ENCODE measurements at regions not wholly inside any gene's neighbourhood (a gene's known extent, or its start where the extent isn't known, plus 50 kb on each side); places are given as distances from the start of the nearest gene placed in this dataset.
"Not testable (repeated sequence)": the region's sequence is repeated elsewhere in the genome, so short reads cannot be mapped to it uniquely, and the experiment has no call there.

DNA sequence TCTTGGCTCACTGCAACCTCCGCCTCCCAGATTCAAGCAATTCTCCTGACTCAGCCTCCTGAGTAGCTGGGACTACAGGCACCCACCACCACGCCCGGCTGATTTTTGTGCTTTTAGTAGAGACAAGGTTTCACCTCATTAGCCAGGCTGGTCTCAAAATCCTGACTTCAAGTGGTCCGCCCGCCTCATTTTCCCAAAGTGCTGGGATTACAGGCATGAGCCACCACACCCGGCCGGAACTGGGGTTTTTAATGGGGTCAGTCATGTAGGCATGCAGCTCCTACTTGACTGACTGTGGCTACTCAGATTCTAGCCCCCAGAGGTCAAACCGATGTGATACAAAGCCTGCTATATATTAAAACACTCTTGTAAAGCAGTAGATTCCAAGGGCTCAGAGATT, 631.7 kb downstream of the MAT2B start:
- no peak for DNase-seq

- DNase-seq, result no peak
Measured at GRCh38 chr5:164139423-164139822, 634.0 kb downstream of the MAT2B start.

DNA sequence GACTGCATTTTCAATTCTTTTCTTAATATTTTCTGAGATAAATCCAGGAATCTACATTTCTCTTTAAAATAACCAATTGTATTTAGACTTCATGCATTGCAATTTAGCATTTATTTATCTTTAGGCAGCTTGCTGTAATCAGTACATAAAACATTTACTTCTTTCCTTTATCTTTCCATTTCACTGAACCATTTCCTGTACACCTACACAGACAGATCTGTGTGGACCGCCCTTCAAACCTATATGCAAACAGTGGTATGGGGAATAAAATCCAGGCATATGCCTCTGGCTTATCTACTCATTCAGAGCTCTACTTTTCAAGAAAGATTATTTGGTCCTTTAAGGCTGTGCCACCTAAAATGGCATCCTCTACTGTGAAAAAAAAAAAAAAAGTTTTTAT, 640.0 kb downstream of the MAT2B start:
- DNase-seq, result no peak

GRCh38 chr5:164146223-164146622, 640.8 kb downstream of the MAT2B start:
- DNase-seq, result no peak

DNA sequence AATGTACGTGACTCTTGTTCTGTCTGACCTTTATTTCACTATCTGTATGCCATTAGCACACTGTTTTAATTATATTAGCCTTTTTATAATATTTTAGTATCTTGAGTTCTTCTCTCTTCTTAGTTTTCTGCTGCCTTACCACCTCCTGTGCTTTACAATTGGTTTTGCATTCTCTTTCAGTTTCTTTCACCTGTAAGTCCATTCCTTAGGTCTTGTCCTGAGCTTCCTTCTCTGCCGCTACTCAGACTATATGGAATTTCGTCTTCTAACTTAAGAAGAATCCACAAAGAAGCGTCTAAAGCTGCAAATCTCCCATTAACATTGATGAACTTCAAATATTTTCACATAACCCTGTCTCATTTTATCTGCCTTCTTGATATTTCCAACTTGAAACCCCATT, 642.9 kb downstream of the MAT2B start:
- no peak for DNase-seq

- not testable (repeated sequence) for DNase-seq
Measured at GRCh38 chr5:164152539-164152938, 647.1 kb downstream of the MAT2B start.

DNA sequence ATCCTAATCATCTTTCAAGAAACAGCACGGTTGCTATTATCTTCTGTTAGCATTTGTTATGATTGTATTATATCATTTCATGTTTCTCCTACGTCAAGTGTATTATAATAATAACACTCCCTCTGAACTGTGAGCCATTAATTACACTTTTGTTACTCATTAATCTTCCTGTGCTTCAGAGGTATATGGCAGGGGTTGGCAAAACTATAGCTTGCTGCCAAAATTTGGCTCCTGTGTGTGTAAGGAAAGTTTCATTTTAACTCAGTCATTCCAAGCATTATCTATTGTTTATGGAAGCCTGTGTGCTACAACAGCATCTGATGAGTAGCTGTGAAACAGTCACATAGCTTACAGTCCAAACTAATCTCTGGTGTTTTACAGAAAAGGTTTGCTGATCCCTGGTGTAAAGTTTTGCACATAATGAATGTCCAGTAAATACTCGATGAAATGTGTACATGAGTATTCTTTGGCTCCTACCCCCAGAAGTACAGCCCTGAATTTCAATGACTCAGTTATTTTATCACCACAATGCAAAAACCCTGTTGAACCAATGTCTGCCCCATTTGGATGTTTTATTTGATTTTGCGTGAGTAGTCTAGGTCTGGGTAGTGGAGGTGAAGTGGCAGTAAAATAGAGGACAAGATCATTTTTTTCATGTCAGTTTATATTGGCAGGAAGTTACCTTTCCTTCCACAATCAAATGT, 648.2 kb downstream of the MAT2B start:
- no peak for DNase-seq

GRCh38 chr5:164170814-164171213, 665.4 kb downstream of the MAT2B start:
- no peak for DNase-seq

DNA sequence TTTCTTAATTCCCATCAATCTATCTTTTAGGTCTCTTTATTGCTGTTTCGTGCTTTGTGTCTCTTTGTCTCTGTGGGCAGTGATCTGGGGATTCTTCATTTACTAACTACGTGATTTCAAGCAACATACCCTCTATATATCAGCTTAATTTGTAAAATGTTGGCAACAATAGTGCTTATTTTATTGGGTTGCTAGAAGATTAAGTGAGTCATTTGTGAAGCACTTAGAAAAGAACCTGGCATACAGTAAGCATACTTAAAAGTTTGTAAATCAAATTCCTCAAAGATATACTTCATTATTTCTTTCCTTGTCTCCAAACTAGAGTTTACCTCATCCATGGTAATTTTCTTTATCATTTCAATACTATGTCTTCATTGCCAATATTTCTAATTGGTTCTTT, 669.7 kb downstream of the MAT2B start:
- no peak for DNase-seq

DNA sequence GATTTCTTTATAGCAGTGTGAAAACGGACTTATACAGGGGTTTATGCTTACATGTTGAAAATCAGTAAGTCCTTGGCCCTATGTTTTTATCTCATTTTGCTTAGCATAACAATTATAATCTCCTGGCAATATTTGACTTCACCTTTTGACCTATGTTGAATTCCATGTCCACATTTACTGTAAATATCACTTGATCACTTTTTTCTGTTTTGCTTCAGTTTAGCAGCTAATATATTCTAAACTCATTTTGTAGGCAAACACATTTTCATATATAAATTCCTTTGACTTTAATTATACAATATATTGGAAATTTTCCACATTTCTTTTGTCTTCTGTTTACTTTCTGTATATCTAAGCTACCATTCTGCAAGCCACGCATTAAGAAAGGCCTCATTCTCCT, 674.0 kb downstream of the MAT2B start:
- DNase-seq, result no peak

GRCh38 chr5:164181604-164182003, 676.2 kb downstream of the MAT2B start:
- no peak for DNase-seq

DNA sequence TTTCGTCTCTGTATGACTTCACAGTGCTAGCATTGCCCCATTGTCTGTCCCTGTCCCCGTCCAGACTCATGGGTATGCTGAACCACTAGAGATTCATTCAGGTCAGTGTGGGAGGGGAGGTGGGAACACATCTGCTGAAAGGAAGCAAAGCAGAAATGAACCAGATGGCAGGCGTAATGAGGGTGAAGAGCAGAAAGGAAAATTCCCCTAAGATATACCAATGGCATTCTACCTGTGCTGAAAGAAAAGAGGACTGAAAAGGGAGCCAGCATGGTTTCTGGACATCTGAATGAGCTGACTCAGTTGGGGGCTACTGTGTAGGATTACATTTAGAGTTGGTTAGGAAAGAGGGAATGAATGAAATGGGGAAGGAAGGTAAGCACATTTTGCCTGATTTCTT, 678.7 kb downstream of the MAT2B start:
- no peak for DNase-seq

DNA sequence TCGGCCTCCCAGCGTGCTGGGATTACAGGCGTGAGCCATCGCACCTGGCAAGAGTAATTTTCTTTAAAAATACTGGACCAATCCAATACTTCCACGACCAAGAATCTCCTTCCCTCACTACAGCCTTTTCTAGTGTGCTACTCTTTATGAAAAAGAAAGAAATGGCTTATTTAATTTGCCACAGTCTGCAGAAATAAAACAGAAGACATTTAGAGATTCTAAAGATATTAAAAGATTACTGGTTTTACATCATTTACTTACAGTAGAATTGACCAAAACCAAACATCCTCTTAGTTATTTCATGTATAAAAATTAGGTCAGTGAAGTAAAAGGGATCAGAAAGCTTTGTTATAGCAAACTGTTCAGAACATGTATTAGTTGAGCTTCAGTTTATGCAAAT, 679.6 kb downstream of the MAT2B start:
- no peak for DNase-seq

GRCh38 chr5:164186550-164186949, 681.1 kb downstream of the MAT2B start:
- DNase-seq, result no peak

GRCh38 chr5:164187785-164188184, 682.4 kb downstream of the MAT2B start:
- DNase-seq, result no peak

DNA sequence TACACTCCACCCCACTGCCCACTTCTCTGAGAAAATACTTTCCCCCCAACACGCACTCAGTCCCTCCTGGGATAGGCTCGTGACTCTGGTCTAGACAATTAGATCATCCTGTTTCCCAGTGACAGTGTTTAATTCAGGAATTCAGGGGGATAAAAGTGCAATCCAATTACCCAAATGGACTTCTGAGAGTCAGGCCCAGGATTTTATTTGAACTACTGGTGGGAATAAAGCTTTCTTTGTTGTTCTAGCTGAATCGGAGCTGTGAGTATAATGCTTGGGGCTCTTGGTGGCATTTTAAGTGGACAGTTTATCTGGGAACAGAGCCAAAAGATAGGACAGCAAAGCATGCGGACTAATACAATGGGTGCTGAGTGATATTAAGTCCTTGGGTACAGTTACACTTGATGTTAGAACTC, 683.3 kb downstream of the MAT2B start:
- DNase-seq, result no peak

- no peak for DNase-seq
Measured at GRCh38 chr5:164191240-164191639, 685.8 kb downstream of the MAT2B start.

- DNase-seq, result no peak
Measured at GRCh38 chr5:164202338-164202737, 696.9 kb downstream of the MAT2B start.

- no peak for DNase-seq
Measured at GRCh38 chr5:164203581-164204225, 698.3 kb downstream of the MAT2B start.

DNA sequence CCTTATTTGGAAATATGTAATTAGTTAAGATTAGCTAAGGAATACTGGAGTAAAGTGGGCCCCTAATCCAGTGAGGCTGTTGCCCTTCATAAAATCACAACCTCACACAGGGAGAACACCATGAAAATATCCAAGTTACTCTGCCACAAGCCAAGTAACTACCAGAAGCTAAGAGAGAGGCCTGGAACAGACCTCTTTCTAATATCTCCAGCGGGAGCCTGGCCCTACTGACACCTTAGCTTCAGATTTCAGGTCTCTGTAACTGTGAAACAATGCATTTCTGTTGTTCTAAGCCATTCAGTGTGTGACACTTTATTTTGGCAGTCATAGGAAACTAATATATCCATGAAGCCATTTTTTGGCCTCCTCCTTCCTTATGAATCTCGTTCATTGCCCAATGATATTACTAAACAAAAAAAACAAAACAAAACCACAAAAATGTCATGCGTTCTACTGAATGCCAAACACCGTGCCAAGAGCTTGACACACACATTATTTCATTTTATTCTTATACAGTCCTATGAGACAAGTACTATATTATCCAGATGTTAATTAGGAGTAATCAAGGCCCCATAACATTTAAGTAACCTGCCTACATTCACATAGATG, 699.0 kb downstream of the MAT2B start:
- no peak for DNase-seq

- DNase-seq, result no peak
Measured at GRCh38 chr5:164206196-164206595, 700.8 kb downstream of the MAT2B start.

- no peak for DNase-seq
Measured at GRCh38 chr5:164207646-164208045, 702.2 kb downstream of the MAT2B start.

GRCh38 chr5:164210491-164210890, 705.1 kb downstream of the MAT2B start:
- DNase-seq, result no peak

DNA sequence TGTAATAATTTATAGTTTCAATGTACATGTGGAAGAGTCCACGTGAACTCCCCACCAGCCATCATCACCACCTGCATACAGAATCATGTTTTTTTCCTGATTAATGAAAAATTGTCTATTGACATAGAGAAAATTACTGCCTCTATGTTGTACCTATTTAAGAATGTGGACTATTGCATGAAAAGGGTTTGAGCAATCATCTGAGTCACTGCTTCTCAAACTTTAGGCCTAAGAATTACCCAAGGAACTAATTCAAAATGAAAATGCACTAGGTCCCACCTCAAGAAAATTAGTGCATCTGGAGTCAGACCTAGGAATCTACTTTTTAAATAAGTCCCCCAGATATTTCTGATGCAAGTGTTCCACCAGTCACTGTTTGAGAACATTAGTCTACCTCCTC, 709.3 kb downstream of the MAT2B start:
- DNase-seq, result no peak
